Fibroblast of lung (primary cell): ENCODE measurements at regions not wholly inside any gene's neighbourhood (a gene's known extent, or its start where the extent isn't known, plus 50 kb on each side); places are given as distances from the start of the nearest gene placed in this dataset.

Experiments used
- DNase-seq, 2 donors: peaks; one replicate each; pipeline versions ENCODE4 v3.0.0 to v3.0.0-alpha.2; 2010; ENCODE audit warnings: low read depth in 2 of 2
- H2AFZ ChIP-seq: 2 replicates; pipeline ENCODE4 v1.5.1; 2012; ENCODE audit warnings: low read length, control low read depth, inconsistent platforms
- H3K27ac ChIP-seq: 2 replicates; pipeline ENCODE4 v1.5.1; 2011; ENCODE audit warnings: low read length, control low read depth; ENCODE audit not compliant: insufficient read depth
- H3K27me3 ChIP-seq: 2 replicates; pipeline ENCODE4 v1.5.1; 2011; ENCODE audit warnings: mild to moderate bottlenecking, low read length; ENCODE audit not compliant: control insufficient read depth, insufficient read depth
- H3K36me3 ChIP-seq: 2 replicates; pipeline ENCODE4 v1.5.1; 2011; ENCODE audit warnings: low read length; ENCODE audit not compliant: control insufficient read depth, insufficient read depth
- H3K4me1 ChIP-seq: 2 replicates; pipeline ENCODE4 v1.5.1; 2011; ENCODE audit warnings: low read length; ENCODE audit not compliant: control insufficient read depth, insufficient read depth; ENCODE audit errors: extremely low read depth
- H3K4me2 ChIP-seq: 2 replicates; pipeline ENCODE4 v1.5.1; 2011; ENCODE audit warnings: low read length, control low read depth; ENCODE audit not compliant: insufficient read depth; ENCODE audit errors: extremely low read depth
- H3K4me3 ChIP-seq, 4 experiments: fragments of 200-600 bp in 1 of 4; sonication (generic) in 1 of 4; replicated peaks in 1 of 4; 2 replicates each; pipeline ENCODE4 v1.5.1; 2011 to 2016; ENCODE audit warnings: low read length in 4 of 4, low read depth in 3 of 4, mild to moderate bottlenecking in 3 of 4, control low read depth in 2 of 4, inconsistent platforms in 1 of 4, mixed read lengths in 1 of 4; ENCODE audit not compliant: insufficient read depth in 1 of 4; ENCODE audit errors: control extremely low read depth in 1 of 4
- H3K79me2 ChIP-seq: 2 replicates; pipeline ENCODE4 v1.5.1; 2012; ENCODE audit warnings: mild to moderate bottlenecking, low read length, inconsistent platforms; ENCODE audit not compliant: control insufficient read depth, insufficient read depth
- H3K9ac ChIP-seq: 2 replicates; pipeline ENCODE4 v1.5.1; 2011; ENCODE audit warnings: mild to moderate bottlenecking, low read length, control low read depth; ENCODE audit not compliant: insufficient read depth
- H3K9me3 ChIP-seq: 2 replicates; pipeline ENCODE4 v1.5.1; 2012; ENCODE audit warnings: low read depth, low read length; ENCODE audit not compliant: control insufficient read depth, insufficient read depth
- H4K20me1 ChIP-seq: 2 replicates; pipeline ENCODE4 v1.5.1; 2011; ENCODE audit warnings: low read length; ENCODE audit not compliant: control insufficient read depth, insufficient read depth; ENCODE audit errors: extremely low read depth
- CTCF ChIP-seq, 2 donors: IDR thresholded peaks in 1 of 2; conservative IDR thresholded peaks in 1 of 2; 1 replicate in 1 of 2; 2 replicates in 1 of 2; pipeline ENCODE4 v1.5.1; 2011 to 2012; ENCODE audit warnings: low read length in 2 of 2, control low read depth in 1 of 2, inconsistent platforms in 1 of 2, low read depth in 1 of 2, mild to moderate bottlenecking in 1 of 2
- EZH2 ChIP-seq: IDR thresholded peaks from 2 replicates; pipeline ENCODE4 v1.5.1; 2012; ENCODE audit warnings: low read length, control low read depth, mild to moderate bottlenecking; ENCODE audit errors: missing control alignments

DNA sequence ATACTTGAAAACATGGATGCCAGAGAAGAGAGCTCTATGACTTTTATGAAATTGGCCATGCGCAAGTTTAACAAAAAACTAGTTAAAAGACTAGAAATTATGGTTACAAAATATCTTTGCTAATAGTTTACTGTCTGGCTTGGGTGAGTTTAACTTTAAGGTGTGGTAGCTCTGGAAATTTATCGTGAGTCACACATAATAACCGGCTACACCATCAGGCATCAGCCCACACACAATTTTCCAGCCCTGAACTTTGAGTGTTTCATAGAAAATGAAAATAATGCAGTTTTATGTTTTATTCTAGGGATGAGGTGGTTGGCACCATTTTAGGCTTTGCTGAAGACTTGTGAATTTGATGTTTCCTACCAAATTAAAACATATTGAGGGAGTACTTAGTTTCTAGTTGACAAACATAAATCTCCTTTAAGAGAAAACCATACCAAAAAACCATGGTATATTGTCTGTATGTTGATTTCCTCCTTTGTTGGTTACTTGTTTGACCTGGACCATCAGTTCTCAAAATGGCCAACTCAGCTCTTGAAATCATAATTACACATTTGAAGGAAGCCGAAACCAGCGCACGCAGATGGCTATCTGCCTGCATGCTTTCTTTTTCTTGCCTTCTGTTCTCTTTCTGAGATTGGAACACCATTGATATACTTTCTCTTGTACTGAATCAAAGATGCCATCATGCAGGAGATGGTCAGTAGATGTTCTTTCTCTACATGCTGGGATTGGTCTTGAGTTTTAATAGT, 125.1 kb downstream of the AKAP11 start:
- no peak overlapping the region for H3K9ac ChIP-seq
- no peaks in the 10 kb centered on the region for H3K9me3 ChIP-seq
- H3K4me2 ChIP-seq, result no peak overlapping the region
- no peak overlapping the region for H3K4me3 ChIP-seq
- TF ChIP-seq EZH2 (no peak), CTCF (conservative IDR thresholded peaks at IDR 0.05 in 1 of 2, IDR thresholded peaks at IDR 0.05 in 1 of 2; ENCODE audit: low read depth in 1 of 2, low read length in 2 of 2) (no peak)
- no peaks in the 10 kb centered on the region for H3K79me2 ChIP-seq
- H3K27ac ChIP-seq, result no peak overlapping the region
- DNase-seq, result peak in 1 of 2 donors; percentile 2
- no peaks in the 10 kb centered on the region for H3K4me1 ChIP-seq
- peaks cover 2% of the 10 kb centered on the region for H3K27me3 ChIP-seq
- H2AFZ ChIP-seq, result no peak overlapping the region
- H4K20me1 ChIP-seq, result no peaks in the 10 kb centered on the region
- H3K36me3 ChIP-seq, result no peaks in the 10 kb centered on the region

DNA sequence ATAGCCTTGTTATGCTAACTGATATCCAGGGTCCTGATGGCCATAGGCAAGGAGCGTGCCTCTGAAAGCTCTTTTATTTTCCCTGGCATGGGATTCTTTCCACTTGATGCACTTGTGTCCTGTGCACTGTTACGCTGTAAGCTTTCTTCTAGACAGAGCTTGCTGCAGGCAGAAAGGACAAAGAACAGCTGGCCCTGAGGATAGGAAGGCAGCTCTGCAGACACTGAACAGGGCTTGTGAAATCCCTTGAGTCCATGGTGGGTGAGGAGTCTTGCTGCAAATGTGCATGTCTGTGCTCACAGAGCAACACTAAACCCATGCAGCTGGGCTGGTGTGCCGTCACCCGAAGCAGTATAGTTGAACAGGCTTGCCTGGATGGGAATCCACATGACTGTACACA, 126.6 kb downstream of the AKAP11 start:
- DNase-seq, result no peak

More for the DNA sequence above, 126.6 kb downstream of the AKAP11 start:
- H3K27ac ChIP-seq, result no peak overlapping the region
- H3K36me3 ChIP-seq, result no peaks in the 10 kb centered on the region
- H3K9me3 ChIP-seq, result no peaks in the 10 kb centered on the region
- H2AFZ ChIP-seq, result no peak overlapping the region
- no peak overlapping the region for H3K4me3 ChIP-seq
- TF ChIP-seq CTCF (conservative IDR thresholded peaks at IDR 0.05 in 1 of 2, IDR thresholded peaks at IDR 0.05 in 1 of 2; ENCODE audit: low read depth in 1 of 2, low read length in 2 of 2), result no peak
- no peak for TF ChIP-seq EZH2
- no peaks in the 10 kb centered on the region for H4K20me1 ChIP-seq
- no peaks in the 10 kb centered on the region for H3K79me2 ChIP-seq
- H3K4me1 ChIP-seq, result no peaks in the 10 kb centered on the region
- H3K9ac ChIP-seq, result no peak overlapping the region
- peaks cover 6% of the 10 kb centered on the region for H3K27me3 ChIP-seq
- no peak overlapping the region for H3K4me2 ChIP-seq
